H9 (cell line): ENCODE measurements at regions not wholly inside any gene's neighbourhood (a gene's known extent, or its start where the extent isn't known, plus 50 kb on each side); places are given as distances from the start of the nearest gene placed in this dataset.

ENCODE experiments used
- DNase-seq: peaks from one replicate; pipeline ENCODE4 v3.0.0-alpha.2; 2017
- H2AFZ ChIP-seq: one replicate; pipeline ENCODE4 v1.6.1; 2013; ENCODE audit warnings: mild to moderate bottlenecking, low read length, control low read depth, moderate library complexity
- H2AK5ac ChIP-seq: 2 replicates; pipeline ENCODE4 v1.6.1; 2013; ENCODE audit warnings: low read length, control low read depth, mixed read lengths; ENCODE audit not compliant: insufficient read length
- H2BK120ac ChIP-seq: one replicate; pipeline ENCODE4 v1.6.1; 2013; ENCODE audit warnings: low read depth, mild to moderate bottlenecking, low read length, control low read depth, inconsistent platforms; ENCODE audit not compliant: poor library complexity, severe bottlenecking
- H2BK12ac ChIP-seq: 2 replicates; pipeline ENCODE4 v1.6.1; 2013; ENCODE audit warnings: low read length, control low read depth, mixed read lengths, low read depth; ENCODE audit not compliant: insufficient read length
- H2BK15ac ChIP-seq: 2 replicates; pipeline ENCODE4 v1.6.1; 2013; ENCODE audit warnings: low read depth, low read length, control low read depth
- H2BK20ac ChIP-seq: one replicate; pipeline ENCODE4 v1.6.1; 2013; ENCODE audit warnings: low read depth, mild to moderate bottlenecking, low read length, control low read depth, inconsistent platforms; ENCODE audit not compliant: poor library complexity, severe bottlenecking
- H2BK5ac ChIP-seq: 2 replicates; pipeline ENCODE4 v1.6.1; 2013; ENCODE audit warnings: low read length, control low read depth, mixed read lengths; ENCODE audit not compliant: insufficient read length
- H3K14ac ChIP-seq: 2 replicates; pipeline ENCODE4 v1.6.1; 2013; ENCODE audit warnings: low read length, control low read depth; ENCODE audit not compliant: insufficient read depth
- H3K18ac ChIP-seq: 2 replicates; pipeline ENCODE4 v1.6.1; 2013; ENCODE audit warnings: low read depth, mild to moderate bottlenecking, mixed read lengths, low read length, control low read depth; ENCODE audit not compliant: insufficient read length
- H3K23ac ChIP-seq: 2 replicates; pipeline ENCODE4 v1.6.1; 2013; ENCODE audit warnings: low read length, control low read depth, mixed read lengths, low read depth; ENCODE audit not compliant: insufficient read length
- H3K23me2 ChIP-seq: 2 replicates; pipeline ENCODE4 v1.6.1; 2013; ENCODE audit warnings: low read depth, mild to moderate bottlenecking, mixed read lengths, low read length, control low read depth; ENCODE audit not compliant: insufficient read length, poor library complexity, severe bottlenecking
- H3K27ac ChIP-seq: 2 replicates; pipeline ENCODE4 v1.5.1; 2013; ENCODE audit warnings: low read length, control low read depth, mixed read lengths, low read depth; ENCODE audit not compliant: insufficient read length
- H3K27me3 ChIP-seq: 2 replicates; pipeline ENCODE4 v1.6.1; 2013; ENCODE audit warnings: low read length, control low read depth, inconsistent platforms; ENCODE audit not compliant: insufficient read depth
- H3K4ac ChIP-seq: 2 replicates; pipeline ENCODE4 v1.6.1; 2013; ENCODE audit warnings: low read depth, mild to moderate bottlenecking, control low read depth, inconsistent platforms, low read length, moderate library complexity
- H3K4me1 ChIP-seq: 2 replicates; pipeline ENCODE4 v1.6.1; 2013; ENCODE audit warnings: low read length, control low read depth, inconsistent platforms; ENCODE audit not compliant: insufficient read depth
- H3K4me2 ChIP-seq: 2 replicates; pipeline ENCODE4 v1.6.1; 2013; ENCODE audit warnings: low read length, control low read depth, mixed read lengths; ENCODE audit not compliant: insufficient read length, insufficient read depth
- H3K56ac ChIP-seq: 2 replicates; pipeline ENCODE4 v1.6.1; 2013; ENCODE audit warnings: low read depth, mild to moderate bottlenecking, mixed read lengths, low read length, control low read depth; ENCODE audit not compliant: insufficient read length
- H3K79me1 ChIP-seq: 2 replicates; pipeline ENCODE4 v1.6.1; 2013; ENCODE audit warnings: low read depth, mild to moderate bottlenecking, moderate library complexity, low read length, control low read depth, inconsistent platforms; ENCODE audit not compliant: insufficient read depth, poor library complexity, severe bottlenecking
- H3K79me2 ChIP-seq: 2 replicates; pipeline ENCODE4 v1.6.1; 2013; ENCODE audit warnings: low read length, control low read depth, inconsistent platforms; ENCODE audit not compliant: insufficient read depth
- H3K9ac ChIP-seq: 2 replicates; pipeline ENCODE4 v1.6.1; 2013; ENCODE audit warnings: low read length, control low read depth, mixed read lengths; ENCODE audit not compliant: insufficient read length; ENCODE audit errors: extremely low read depth
- H3K9me3 ChIP-seq: one replicate; pipeline ENCODE4 v1.6.1; 2013; ENCODE audit warnings: low read depth, low read length, inconsistent platforms; ENCODE audit not compliant: control insufficient read depth
- H3T11ph ChIP-seq: one replicate; pipeline ENCODE4 v1.6.1; 2013; ENCODE audit warnings: mild to moderate bottlenecking, low read length, control low read depth, inconsistent platforms
- H4K20me1 ChIP-seq: one replicate; pipeline ENCODE4 v1.6.1; 2013; ENCODE audit not compliant: control insufficient read depth, insufficient read length, insufficient read depth
- H4K5ac ChIP-seq: 2 replicates; pipeline ENCODE4 v1.6.1; 2013; ENCODE audit warnings: low read depth, mild to moderate bottlenecking, mixed read lengths, low read length, control low read depth; ENCODE audit not compliant: insufficient read length
- H4K8ac ChIP-seq: replicated peaks from 2 replicates; pipeline ENCODE4 v1.6.1; 2013; ENCODE audit warnings: low read length, control low read depth, mixed read lengths, low read depth; ENCODE audit not compliant: insufficient read length
- H4K91ac ChIP-seq: 2 replicates; pipeline ENCODE4 v1.6.1; 2013; ENCODE audit warnings: low read depth, mild to moderate bottlenecking, moderate library complexity, mixed read lengths, low read length, control low read depth; ENCODE audit not compliant: insufficient read length
- H3K27ac Mint-ChIP-seq, 3 experiments: 2 replicates in 2 of 3; 3 replicates in 1 of 3; pipeline ENCODE4 v1.8.0; 2020 to 2021; ENCODE audit warnings: mixed read lengths in 3 of 3, mild to moderate bottlenecking in 1 of 3, moderate library complexity in 1 of 3
- H3K27me3 Mint-ChIP-seq: 2 replicates; pipeline ENCODE4 v1.8.0; 2021; ENCODE audit warnings: low read depth, mild to moderate bottlenecking, moderate library complexity, mixed read lengths
- H3K36me3 Mint-ChIP-seq, 3 experiments: 2 replicates in 2 of 3; 3 replicates in 1 of 3; pipeline ENCODE4 v1.8.0; 2020 to 2021; ENCODE audit warnings: low read depth in 3 of 3, mixed read lengths in 3 of 3; ENCODE audit not compliant: insufficient read depth in 1 of 3
- H3K4me1 Mint-ChIP-seq, 2 experiments: 2 replicates each; pipeline ENCODE4 v1.8.0; 2020; ENCODE audit warnings: mixed read lengths in 2 of 2
- H3K4me3 Mint-ChIP-seq, 2 experiments: 2 replicates in 1 of 2; 3 replicates in 1 of 2; pipeline ENCODE4 v1.8.0; 2020 to 2021; ENCODE audit warnings: mild to moderate bottlenecking in 2 of 2, mixed read lengths in 2 of 2, moderate library complexity in 1 of 2
- H3K9me3 Mint-ChIP-seq, 2 experiments: 2 replicates in 1 of 2; 3 replicates in 1 of 2; pipeline ENCODE4 v1.8.0; 2020; ENCODE audit warnings: mild to moderate bottlenecking in 2 of 2, mixed read lengths in 2 of 2, moderate library complexity in 1 of 2
- WGBS: extraction: QIAGEN DNeasy Blood & Tissue Kit; methylation state at CpG from one replicate; pipeline ENCODE4 v1.1.7; 2013; ENCODE audit warnings: missing lambda C conversion rate, low lambda C conversion rate, mixed read lengths; ENCODE audit not compliant: insufficient read length; ENCODE audit errors: extremely low coverage; 5-methylcytosine and 5-hydroxymethylcytosine counted together
- TF ChIP-seq, protein P1 (sequence below): fragments of 200-600 bp; sonication (generic); conservative IDR thresholded peaks from 3 replicates; pipeline ENCODE4 v1.8.0; 2021; ENCODE audit warnings: antibody characterized with exemption, mild to moderate bottlenecking

DNA sequence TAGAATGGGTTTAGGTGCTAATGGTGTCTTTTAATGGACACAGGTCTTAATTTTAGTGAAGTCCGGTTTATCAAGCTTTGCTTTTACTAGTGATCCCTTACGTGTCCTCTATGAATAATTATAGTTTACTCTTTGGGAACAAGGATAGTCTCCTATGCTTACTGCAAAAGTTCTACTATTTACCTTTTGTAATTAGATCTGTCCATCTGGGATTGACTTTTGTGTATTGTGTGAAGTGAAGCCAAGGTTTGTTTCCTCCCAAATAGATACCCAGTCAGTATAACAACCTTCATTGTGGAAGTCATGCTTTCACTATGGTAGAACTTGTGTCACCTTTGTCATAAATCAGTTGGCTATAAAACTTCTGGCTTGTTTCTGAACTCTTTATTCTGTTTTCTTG lies 740.9 kb upstream of the CRIM1 start:
- Mint-ChIP-seq H3K4me3 (no peak overlapping the region), H3K9me3 (peaks cover 0 to 3% of the 10 kb centered on the region in 2 experiments; a peak in 1 of 5 replicates), H3K27me3 (no peaks in the 10 kb centered on the region), H3K36me3 (no peaks in the 10 kb centered on the region), H3K27ac (no peak overlapping the region), H3K4me1 (no peaks in the 10 kb centered on the region)
- H4K5ac ChIP-seq: no peak overlapping the region
- H4K20me1 ChIP-seq: no peaks in the 10 kb centered on the region
- no peak overlapping the region for H3K4ac ChIP-seq
- TF ChIP-seq, protein P1, sequence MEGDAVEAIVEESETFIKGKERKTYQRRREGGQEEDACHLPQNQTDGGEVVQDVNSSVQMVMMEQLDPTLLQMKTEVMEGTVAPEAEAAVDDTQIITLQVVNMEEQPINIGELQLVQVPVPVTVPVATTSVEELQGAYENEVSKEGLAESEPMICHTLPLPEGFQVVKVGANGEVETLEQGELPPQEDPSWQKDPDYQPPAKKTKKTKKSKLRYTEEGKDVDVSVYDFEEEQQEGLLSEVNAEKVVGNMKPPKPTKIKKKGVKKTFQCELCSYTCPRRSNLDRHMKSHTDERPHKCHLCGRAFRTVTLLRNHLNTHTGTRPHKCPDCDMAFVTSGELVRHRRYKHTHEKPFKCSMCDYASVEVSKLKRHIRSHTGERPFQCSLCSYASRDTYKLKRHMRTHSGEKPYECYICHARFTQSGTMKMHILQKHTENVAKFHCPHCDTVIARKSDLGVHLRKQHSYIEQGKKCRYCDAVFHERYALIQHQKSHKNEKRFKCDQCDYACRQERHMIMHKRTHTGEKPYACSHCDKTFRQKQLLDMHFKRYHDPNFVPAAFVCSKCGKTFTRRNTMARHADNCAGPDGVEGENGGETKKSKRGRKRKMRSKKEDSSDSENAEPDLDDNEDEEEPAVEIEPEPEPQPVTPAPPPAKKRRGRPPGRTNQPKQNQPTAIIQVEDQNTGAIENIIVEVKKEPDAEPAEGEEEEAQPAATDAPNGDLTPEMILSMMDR: no peak
- no peak overlapping the region for H3K23ac ChIP-seq
- no peak overlapping the region for H3K27ac ChIP-seq
- no peak overlapping the region for H2BK15ac ChIP-seq
- H3K18ac ChIP-seq: no peak overlapping the region
- H2BK120ac ChIP-seq: no peak overlapping the region
- no peak overlapping the region for H4K91ac ChIP-seq
- WGBS: no CpG with 5 or more reads among the region's 2 CpGs
- H2BK5ac ChIP-seq: no peak overlapping the region
- H2AK5ac ChIP-seq: no peak overlapping the region
- no peaks in the 10 kb centered on the region for H3K27me3 ChIP-seq
- H3K4me2 ChIP-seq: no peak overlapping the region
- no peaks in the 10 kb centered on the region for H3K23me2 ChIP-seq
- no peaks in the 10 kb centered on the region for H3K4me1 ChIP-seq
- no peak overlapping the region for H3T11ph ChIP-seq
- H3K9me3 ChIP-seq: no peaks in the 10 kb centered on the region
- no peak overlapping the region for H2BK12ac ChIP-seq
- no peak overlapping the region for H3K14ac ChIP-seq
- no peak for DNase-seq
- H3K56ac ChIP-seq: no peak overlapping the region
- no peak overlapping the region for H2AFZ ChIP-seq
- no peak overlapping the region for H2BK20ac ChIP-seq
- H3K79me1 ChIP-seq: no peaks in the 10 kb centered on the region
- H3K9ac ChIP-seq: no peak overlapping the region
- H4K8ac ChIP-seq: no peak overlapping the region
- H3K79me2 ChIP-seq: no peaks in the 10 kb centered on the region
